Hematopoietic multipotent progenitor cell treated with erythropoietin and hydrocortisone succinate and interleukin-3 and kit ligand, for 4 days (in vitro differentiated cells): ENCODE measurements at regions not wholly inside any gene's neighbourhood (a gene's known extent, or its start where the extent isn't known, plus 50 kb on each side); places are given as distances from the start of the nearest gene placed in this dataset.

Experiments used
- DNase-seq: peaks from one replicate; pipeline ENCODE4 v3.0.0-alpha.2; 2015

DNA sequence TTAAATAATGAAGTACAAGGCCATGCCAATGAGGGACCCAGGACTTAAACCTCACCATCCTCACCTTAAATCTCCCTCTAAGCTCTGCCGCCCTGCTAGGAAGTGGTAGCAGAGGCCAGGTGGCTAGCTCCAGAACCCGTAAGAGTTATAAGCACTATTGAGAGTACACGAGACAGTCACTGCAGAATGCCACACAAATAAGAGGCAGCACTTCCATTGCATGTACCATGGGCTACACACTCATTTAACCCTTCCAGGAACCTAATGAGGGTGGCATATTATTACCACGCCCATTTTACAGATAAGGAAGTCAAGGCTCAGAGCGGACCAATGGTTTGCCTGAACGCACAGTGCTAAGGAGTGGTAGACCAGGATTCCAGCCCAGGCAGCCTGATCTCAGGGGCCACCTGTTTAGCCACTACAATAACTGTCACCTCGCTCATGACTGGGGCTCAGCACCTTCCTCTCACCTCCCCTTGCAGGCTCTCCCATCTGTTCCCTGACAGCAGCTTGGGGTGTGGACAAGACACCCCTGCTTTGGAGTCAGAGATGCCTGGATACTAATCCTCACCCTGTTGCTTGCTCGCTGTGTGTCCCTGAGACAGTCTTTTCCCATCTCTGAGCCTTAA is 54.8 kb upstream of the ID3 start:
- no peak for DNase-seq

DNA sequence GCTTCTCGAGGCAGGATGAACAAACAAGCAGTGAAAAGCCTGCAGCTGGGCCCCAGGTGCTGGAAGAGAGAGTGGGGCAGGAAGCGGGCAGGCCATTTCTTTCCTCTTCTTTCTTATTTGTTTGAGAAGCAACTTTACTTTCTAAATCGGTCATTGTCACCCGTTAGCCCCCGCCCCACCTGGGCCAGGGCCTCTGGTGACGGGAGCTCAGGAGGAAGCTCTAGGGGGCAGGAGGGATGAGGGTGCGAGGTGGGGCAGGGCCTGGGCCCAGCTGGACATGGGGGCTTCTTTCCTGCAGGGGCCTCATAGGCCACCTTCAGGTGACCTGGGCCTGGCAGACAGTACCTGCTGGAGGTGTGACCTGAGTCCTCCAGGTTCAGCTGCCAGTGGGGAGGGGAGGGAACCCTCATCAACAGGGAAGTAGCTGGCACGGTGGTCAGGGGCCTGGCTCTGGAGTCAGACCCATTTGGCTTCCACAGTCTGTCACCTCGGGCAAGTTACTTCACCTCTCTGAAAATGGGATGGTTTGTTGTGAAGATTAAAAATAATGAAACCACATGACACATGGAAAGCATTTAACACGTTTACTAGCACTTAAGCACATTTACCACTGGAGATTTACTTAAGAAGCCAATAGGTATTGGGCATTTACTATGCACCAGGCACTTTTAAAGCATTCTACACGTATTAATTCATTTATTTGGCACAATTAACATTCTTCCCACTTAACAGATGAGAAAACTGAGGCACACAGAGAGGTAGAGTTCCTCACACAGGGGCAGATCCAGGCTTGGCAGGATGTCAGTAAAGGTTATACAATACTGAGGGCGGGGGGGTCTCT is 54.1 kb upstream of the ID3 start:
- DNase-seq = no peak

DNA sequence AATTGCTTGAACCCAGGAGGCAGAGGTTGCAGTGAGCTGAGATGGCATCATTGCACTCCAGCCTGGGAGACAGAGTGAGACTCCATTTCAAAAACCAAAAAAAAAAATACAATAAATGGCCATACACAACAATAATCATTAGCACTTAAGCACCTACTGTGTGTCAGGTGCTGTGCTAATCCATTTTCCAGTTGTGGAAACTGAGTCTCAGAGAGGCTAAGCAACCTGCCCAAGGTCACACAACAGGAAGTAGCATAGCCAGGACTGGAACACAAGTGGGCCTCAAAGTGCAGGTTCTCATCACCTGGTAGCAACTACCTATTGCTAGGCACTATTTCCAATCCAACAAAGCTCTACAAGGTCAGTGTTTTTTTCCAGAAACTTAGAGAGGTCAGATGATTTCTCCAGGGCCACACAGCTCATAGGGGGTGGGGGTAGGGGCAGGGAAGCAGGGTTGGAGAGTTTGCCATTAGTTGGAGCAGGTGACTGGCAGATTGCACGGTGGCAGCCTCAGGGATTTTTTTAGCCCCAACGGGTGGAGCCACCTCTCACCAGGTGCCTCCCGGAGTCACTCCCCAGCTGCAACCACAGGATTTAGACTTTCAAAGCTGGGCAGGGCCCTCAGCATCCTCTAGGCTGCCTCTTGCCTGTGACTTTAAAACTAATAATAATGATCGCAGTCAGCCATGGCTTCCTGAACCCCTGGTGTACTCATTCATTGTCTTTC is 52.5 kb upstream of the ID3 start:
- no peak for DNase-seq

DNA sequence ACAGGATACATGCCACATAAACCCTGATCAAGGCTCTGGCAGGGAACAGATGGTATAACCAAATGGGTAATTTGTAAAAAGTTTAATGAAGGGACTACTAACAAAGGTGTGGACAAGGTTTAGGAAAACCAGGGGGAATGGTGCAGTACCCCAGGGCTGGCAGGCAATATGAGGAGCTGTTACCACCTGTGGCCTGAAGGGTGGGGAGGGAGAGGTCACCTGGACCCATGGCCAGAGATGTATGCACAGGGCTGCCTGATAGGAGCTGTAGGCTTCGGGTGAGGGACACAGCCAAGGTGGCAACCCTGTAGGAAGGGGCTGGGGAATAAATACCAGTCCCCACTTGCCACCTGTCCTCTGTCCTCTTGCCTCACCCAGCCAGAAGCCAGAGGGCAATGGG is 51.4 kb upstream of the ID3 start:
- no peak for DNase-seq

DNA sequence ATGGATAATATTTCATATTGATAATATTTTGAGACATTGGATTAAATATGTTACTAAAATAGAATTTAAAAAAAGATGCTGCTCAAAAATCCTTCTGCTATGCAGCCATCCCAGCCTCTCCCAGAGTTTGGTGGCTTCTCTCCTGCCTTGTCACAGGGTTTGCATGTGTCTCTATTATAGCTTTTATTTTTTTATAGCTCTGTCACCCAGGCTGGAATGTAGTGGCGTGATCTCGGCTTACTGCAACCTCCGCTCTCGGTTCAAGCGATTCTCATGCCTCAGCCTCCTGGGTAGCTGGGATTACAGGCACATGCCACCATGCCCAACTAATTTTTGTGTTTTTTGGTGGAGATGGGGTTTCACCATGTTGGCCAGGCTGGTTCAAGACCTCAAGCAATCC is 50.7 kb upstream of the ID3 start:
- DNase-seq = no peak
